IMR-90 (cell line): ENCODE measurements at regions not wholly inside any gene's neighbourhood (a gene's known extent, or its start where the extent isn't known, plus 50 kb on each side); places are given as distances from the start of the nearest gene placed in this dataset.
A peak's percentile ranks its signal among the peaks of the same experiment; 100 is the strongest.

Experiments used
- ATAC-seq: fragments of 200-7000 bp; cut with Tn5 transposase; 2 replicates; pipeline ENCODE4 v1.9.1; 2020; ENCODE audit warnings: low read depth, mild to moderate bottlenecking, moderate library complexity
- BruUV-seq: library from RNA; stranded (reverse); fragments of 400-500 nt; replicated peaks from 2 replicates; lab custom pipeline; 2021; lab: Mats Ljungman, UMichigan
- CTCF ChIA-PET: fragments of 300-600 bp; formaldehyde crosslinking; extraction: SDS; loops from one replicate; lab custom pipeline; 2021; ENCODE audit warnings: antibody characterized with exemption; lab: Yijun Ruan, JAX
- POLR2A ChIA-PET: fragments of 300-600 bp; sonication (Branson Sonifier 250); formaldehyde crosslinking; loops from one replicate; lab custom pipeline; 2022; ENCODE audit warnings: antibody characterized with exemption; ENCODE audit not compliant: unreplicated experiment; lab: Charles Lee
- DNase-seq: peaks from one replicate; pipeline ENCODE4 v3.0.0; 2013
- H2AFZ ChIP-seq: replicated peaks from 2 replicates; pipeline ENCODE3; 2013; ENCODE audit warnings: low read length, mild to moderate bottlenecking; ENCODE audit not compliant: poor library complexity
- H2AK5ac ChIP-seq: 2 replicates; pipeline ENCODE4 v1.6.1; 2013; ENCODE audit warnings: low read depth, low read length, inconsistent platforms
- H2AK9ac ChIP-seq: replicated peaks from 2 replicates; pipeline ENCODE3; 2013; ENCODE audit warnings: mild to moderate bottlenecking, low read depth, low read length, moderate library complexity; ENCODE audit not compliant: poor library complexity
- H2BK120ac ChIP-seq: 2 replicates; pipeline ENCODE4 v1.6.1; 2013; ENCODE audit warnings: low read depth, low read length, inconsistent platforms
- H2BK15ac ChIP-seq: 3 replicates; pipeline ENCODE4 v1.6.1; 2013; ENCODE audit warnings: low read depth, low read length, inconsistent platforms
- H2BK20ac ChIP-seq: 2 replicates; pipeline ENCODE4 v1.6.1; 2013; ENCODE audit warnings: low read depth, mild to moderate bottlenecking, inconsistent platforms, low read length, moderate library complexity
- H2BK5ac ChIP-seq: 2 replicates; pipeline ENCODE4 v1.6.1; 2013; ENCODE audit warnings: mild to moderate bottlenecking, low read depth, low read length, inconsistent platforms; ENCODE audit not compliant: poor library complexity, severe bottlenecking
- H3K14ac ChIP-seq: replicated peaks from 2 replicates; pipeline ENCODE4 v1.6.1; 2013; ENCODE audit warnings: low read depth, low read length, inconsistent platforms
- H3K18ac ChIP-seq: 2 replicates; pipeline ENCODE4 v1.6.1; 2013; ENCODE audit warnings: low read depth, low read length, control low read depth
- H3K23ac ChIP-seq: 2 replicates; pipeline ENCODE4 v1.6.1; 2013; ENCODE audit warnings: low read depth, low read length, inconsistent platforms
- H3K27ac ChIP-seq: 2 replicates; pipeline ENCODE4 v1.5.1; 2013; ENCODE audit warnings: mild to moderate bottlenecking, control low read depth, low read length; ENCODE audit not compliant: insufficient read depth
- H3K27me3 ChIP-seq: 2 replicates; pipeline ENCODE4 v1.6.1; 2013; ENCODE audit warnings: low read length; ENCODE audit not compliant: control insufficient read depth, insufficient read depth
- H3K36me3 ChIP-seq: 2 replicates; pipeline ENCODE4 v1.6.1; 2013; ENCODE audit warnings: low read length, mixed read lengths; ENCODE audit not compliant: control insufficient read depth, insufficient read depth
- H3K4ac ChIP-seq: 2 replicates; pipeline ENCODE4 v1.6.1; 2013; ENCODE audit warnings: low read depth, low read length, inconsistent platforms
- H3K4me1 ChIP-seq: 2 replicates; pipeline ENCODE4 v1.6.1; 2013; ENCODE audit warnings: low read length, mixed read lengths; ENCODE audit not compliant: control insufficient read depth, insufficient read depth
- H3K4me2 ChIP-seq: 2 replicates; pipeline ENCODE4 v1.6.1; 2013; ENCODE audit warnings: low read depth, mild to moderate bottlenecking, control low read depth, low read length, moderate library complexity
- H3K4me3 ChIP-seq: 2 replicates; pipeline ENCODE4 v1.5.1; 2013; ENCODE audit warnings: low read depth, mild to moderate bottlenecking, control low read depth, low read length, moderate library complexity; ENCODE audit not compliant: insufficient read depth
- H3K56ac ChIP-seq: 2 replicates; pipeline ENCODE4 v1.6.1; 2013; ENCODE audit warnings: low read length, inconsistent platforms; ENCODE audit not compliant: insufficient read depth; ENCODE audit errors: extremely low read depth
- H3K79me1 ChIP-seq, 2 experiments: 2 replicates each; pipeline ENCODE4 v1.6.1; 2013; ENCODE audit warnings: low read length in 2 of 2, inconsistent platforms in 1 of 2, low read depth in 1 of 2
- H3K9ac ChIP-seq: 2 replicates; pipeline ENCODE4 v1.6.1; 2013; ENCODE audit warnings: low read depth, low read length, control low read depth
- H3K9me1 ChIP-seq: 2 replicates; pipeline ENCODE4 v1.6.1; 2013; ENCODE audit warnings: low read length, inconsistent platforms; ENCODE audit not compliant: insufficient read depth
- H3K9me3 ChIP-seq: 2 replicates; pipeline ENCODE4 v1.6.1; 2013; ENCODE audit warnings: low read length; ENCODE audit not compliant: control insufficient read depth, insufficient read depth
- H4K20me1 ChIP-seq: 2 replicates; pipeline ENCODE4 v1.6.1; 2013; ENCODE audit warnings: low read length, inconsistent platforms; ENCODE audit not compliant: insufficient read depth
- H4K5ac ChIP-seq: 2 replicates; pipeline ENCODE4 v1.6.1; 2013; ENCODE audit warnings: mild to moderate bottlenecking, low read depth, low read length, control low read depth
- H4K8ac ChIP-seq, 2 experiments: 2 replicates each; pipeline ENCODE4 v1.6.1; 2013; ENCODE audit warnings: low read depth in 2 of 2, low read length in 2 of 2, control low read depth in 1 of 2, inconsistent platforms in 1 of 2
- H4K91ac ChIP-seq: 2 replicates; pipeline ENCODE4 v1.6.1; 2013; ENCODE audit warnings: low read depth, low read length, inconsistent platforms; ENCODE audit not compliant: insufficient read depth
- BHLHE40 ChIP-seq: fragments of 150-350 bp; IDR thresholded peaks from 2 replicates; pipeline ENCODE4 v1.6.1; 2016; ENCODE audit warnings: mild to moderate bottlenecking, low read depth, low read length
- CEBPB ChIP-seq: IDR thresholded peaks from 2 replicates; pipeline ENCODE4 v1.6.1; 2012; ENCODE audit warnings: low read depth, low read length, improper control_type of control experiment
- CTCF ChIP-seq: conservative IDR thresholded peaks from 2 replicates; pipeline ENCODE4 v1.5.1; 2012; ENCODE audit warnings: mild to moderate bottlenecking, low read depth, low read length, improper control_type of control experiment
- ELK1 ChIP-seq: fragments of 150-350 bp; IDR thresholded peaks from 2 replicates; pipeline ENCODE4 v1.6.1; 2016; ENCODE audit warnings: low read depth, mild to moderate bottlenecking, low read length, moderate library complexity, borderline replicate concordance
- MAFK ChIP-seq: IDR thresholded peaks from 2 replicates; pipeline ENCODE4 v1.6.1; 2012; ENCODE audit warnings: low read depth, low read length, improper control_type of control experiment
- MAZ ChIP-seq: IDR thresholded peaks from 2 replicates; pipeline ENCODE4 v1.6.1; 2012; ENCODE audit warnings: low read depth, mild to moderate bottlenecking, low read length, improper control_type of control experiment, moderate library complexity, borderline replicate concordance
- MXI1 ChIP-seq: IDR thresholded peaks from 2 replicates; pipeline ENCODE4 v1.6.1; 2012; ENCODE audit warnings: low read depth, mild to moderate bottlenecking, low read length, moderate library complexity, borderline replicate concordance
- NFE2L2 ChIP-seq: fragments of 150-350 bp; IDR thresholded peaks from 2 replicates; pipeline ENCODE4 v1.6.1; 2016; ENCODE audit warnings: low read depth, mild to moderate bottlenecking, low read length
- POLR2A ChIP-seq: IDR thresholded peaks from 2 replicates; pipeline ENCODE4 v1.6.1; 2012; ENCODE audit warnings: mild to moderate bottlenecking, low read depth, low read length
- RCOR1 ChIP-seq: IDR thresholded peaks from 2 replicates; pipeline ENCODE4 v1.6.1; 2012; ENCODE audit warnings: mild to moderate bottlenecking, low read length, improper control_type of control experiment; ENCODE audit not compliant: insufficient replicate concordance
- USF2 ChIP-seq: fragments of 150-350 bp; IDR thresholded peaks from 2 replicates; pipeline ENCODE4 v1.6.1; 2017; ENCODE audit warnings: mild to moderate bottlenecking, antibody characterized with exemption, low read length, low read depth
- WGBS, 2 experiments: methylation state at CpG; one replicate each; pipeline versions ENCODE4 v1.1.5 to v1.1.7; 2013; ENCODE audit warnings: missing lambda C conversion rate in 2 of 2; ENCODE audit not compliant: insufficient read length in 1 of 2; ENCODE audit errors: extremely low coverage in 2 of 2; 5-methylcytosine and 5-hydroxymethylcytosine counted together
- dilution Hi-C: fragments of 300-500 bp; cut with HindIII; formaldehyde crosslinking; loops from one replicate; pipeline ENCODE4 v1.14.3; 2018; ENCODE audit warnings: low sequenced_read_pairs; ENCODE audit not compliant: unreplicated experiment
- in situ Hi-C: fragments of 300-500 bp; cut with MboI; formaldehyde crosslinking; loops from 3 replicates; pipeline ENCODE4 v1.14.3; 2019; ENCODE audit warnings: low sequenced_read_pairs, inconsistent platforms, mixed read lengths
- intact Hi-C: fragments of 100-400 bp; cut with micrococcal nuclease; formaldehyde crosslinking; loops from 2 replicates; pipeline ENCODE4 v1.10.0; 2022

GRCh38 chr12:95385246-95386035, 88.5 kb upstream of the METAP2 start:
- in situ Hi-C loops: no loop called here
- POLR2A ChIA-PET: no interaction called here
- Histone ChIP-seq H3K9ac (peak overlapping the region; percentile 16; the same call in 1 of the 2 replicates), H3K27ac (peak overlapping the region; percentile 24; the same call in 1 of the 2 replicates), H3K27me3 (no peaks in the 10 kb centered on the region; the same call in 1 of the 2 replicates), H4K91ac (no peak overlapping the region), H3K9me1 (no peaks in the 10 kb centered on the region), H2BK15ac (0 out of 3 replicates have a peak overlapping the region, but pooled peaks have one; percentile 14), H2AFZ (peak overlapping the region; percentile 74), H2AK5ac (no peak overlapping the region), H3K18ac (peak overlapping the region; percentile 55; the same call in 1 of the 2 replicates), H3K4ac (peak overlapping the region; percentile 53; the same call in 1 of the 2 replicates), H3K23ac (no peak overlapping the region; the same call in 1 of the 2 replicates), H3K56ac (no peak overlapping the region), H4K5ac (peak overlapping the region; percentile 34; the same call in 1 of the 2 replicates), H3K4me1 (peaks cover 2% of the 10 kb centered on the region; the same call in 1 of the 2 replicates), H2BK20ac (peak overlapping the region; percentile 36; the same call in 1 of the 2 replicates), H3K4me3 (0 out of 2 replicates have a peak overlapping the region, but pooled peaks have one; percentile 19), H4K20me1 (no peaks in the 10 kb centered on the region), H3K14ac (peak overlapping the region; percentile 78; the same call in 1 of the 2 replicates), H3K4me2 (peak overlapping the region; percentile 94), H2AK9ac (peak overlapping the region; percentile 20), H4K8ac (no peak overlapping the region), H2BK120ac (no peak overlapping the region), H3K79me1 (no peaks in the 10 kb centered on the region), H3K9me3 (no peaks in the 10 kb centered on the region), H3K36me3 (no peaks in the 10 kb centered on the region), H2BK5ac (no peak overlapping the region)
- peak; percentile 19 for DNase-seq
- CTCF ChIA-PET: interaction anchor here (0.6 kb wide), 1 partner anchor 91 kb away, joined by 6 read pairs; no protein-coding TSS in a partner anchor
- ATAC-seq: peak; percentile 80
- TF ChIP-seq MXI1 (no peak), CTCF (no peak), MAZ (no peak), RCOR1 (no peak), CEBPB (no peak), USF2 (no peak), POLR2A (no peak), BHLHE40 (no peak), MAFK (no peak), NFE2L2 (no peak), ELK1 (no peak)
- no TSS peak for BruUV-seq
- intact Hi-C loops: no loop called here
- 18% methylated on average over 4 of the region's 12 CpGs; no CpG with 5 or more reads in 1 of the 2 experiments for WGBS, 2 experiments
- dilution Hi-C loops: no loop called here
